HG03045 (cell line): ENCODE measurements at regions not wholly inside any gene's neighbourhood (a gene's known extent, or its start where the extent isn't known, plus 50 kb on each side); places are given as distances from the start of the nearest gene placed in this dataset.

Source experiments
- ATAC-seq: cut with Tn5 transposase; IDR thresholded peaks from one replicate; pipeline ENCODE4 v1.9.1; 2021; ENCODE audit warnings: mild to moderate bottlenecking, moderate library complexity; ENCODE audit not compliant: unreplicated experiment

GRCh38 chr5:164359260-164360255, 854.1 kb downstream of the MAT2B start:
- peak; percentile 19 for ATAC-seq

GRCh38 chr5:164360589-164360988, 855.2 kb downstream of the MAT2B start:
- ATAC-seq: peak; percentile 39

DNA sequence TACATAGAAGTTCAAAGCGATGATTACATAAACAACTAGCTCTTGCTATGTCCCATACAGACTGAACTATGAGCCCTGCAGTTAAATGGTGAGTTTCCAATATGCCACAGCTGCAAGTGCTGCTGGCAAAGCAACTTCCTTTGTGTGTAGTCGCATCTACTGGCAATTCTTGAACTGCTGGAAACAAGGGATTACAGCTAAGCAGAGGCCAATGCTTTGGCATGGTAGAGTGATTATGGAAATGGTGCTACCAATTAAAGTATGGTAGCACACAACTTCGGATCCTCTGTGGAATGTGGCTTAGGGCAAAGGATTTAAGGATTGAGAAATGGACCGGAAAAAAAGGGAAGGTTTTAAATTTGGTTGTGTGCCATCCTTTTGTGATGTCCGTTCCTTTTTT, 856.6 kb downstream of the MAT2B start:
- ATAC-seq: no peak

- ATAC-seq: no peak
Measured at GRCh38 chr5:164362835-164363234, 857.4 kb downstream of the MAT2B start.

GRCh38 chr5:164364237-164365208, 859.1 kb downstream of the MAT2B start:
- ATAC-seq: no peak

- ATAC-seq: no peak
Measured at GRCh38 chr5:164370841-164371240, 865.4 kb downstream of the MAT2B start.

DNA sequence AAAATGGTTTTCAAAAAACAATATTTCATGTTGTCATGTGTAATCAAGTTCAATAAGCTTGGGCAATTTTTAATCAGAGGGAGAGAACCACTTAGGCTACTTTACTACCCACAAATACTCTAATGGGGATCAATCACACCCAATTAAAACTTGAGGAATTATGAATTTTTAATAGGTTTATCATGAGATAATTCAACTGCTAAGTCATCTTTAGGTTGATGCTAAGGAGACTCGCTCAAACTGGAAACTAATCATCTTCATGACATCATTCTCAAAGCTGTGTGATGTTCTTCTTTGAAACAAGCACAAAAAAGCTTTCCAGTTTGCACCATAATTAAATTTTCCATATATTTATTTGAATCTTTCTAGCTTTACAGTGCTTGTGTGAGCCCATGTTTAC, 867.5 kb downstream of the MAT2B start:
- no peak for ATAC-seq

- no peak for ATAC-seq
Measured at GRCh38 chr5:164373876-164374275, 868.5 kb downstream of the MAT2B start.

DNA sequence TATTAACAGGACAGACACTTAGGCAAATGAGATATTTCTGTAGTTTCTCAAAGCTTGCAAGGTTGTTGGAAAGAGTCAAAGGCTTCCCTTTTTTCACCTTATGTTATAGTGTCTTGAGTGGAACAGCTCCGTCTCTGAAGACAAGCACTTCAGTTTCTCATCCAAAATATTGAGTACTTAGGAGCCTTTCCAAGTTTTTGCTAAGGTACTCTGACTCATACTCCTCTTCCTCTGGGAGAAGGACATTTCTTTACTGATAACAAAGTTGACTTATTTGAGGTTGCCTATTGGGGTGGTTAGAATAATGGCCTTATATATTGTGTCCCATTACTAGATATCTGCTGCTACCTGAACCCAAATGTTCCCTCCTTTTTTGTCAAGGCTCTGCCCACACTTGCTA, 869.6 kb downstream of the MAT2B start:
- ATAC-seq: no peak

GRCh38 chr5:164376843-164377242, 871.4 kb downstream of the MAT2B start:
- no peak for ATAC-seq

GRCh38 chr5:164377746-164378145, 872.3 kb downstream of the MAT2B start:
- ATAC-seq: no peak

DNA sequence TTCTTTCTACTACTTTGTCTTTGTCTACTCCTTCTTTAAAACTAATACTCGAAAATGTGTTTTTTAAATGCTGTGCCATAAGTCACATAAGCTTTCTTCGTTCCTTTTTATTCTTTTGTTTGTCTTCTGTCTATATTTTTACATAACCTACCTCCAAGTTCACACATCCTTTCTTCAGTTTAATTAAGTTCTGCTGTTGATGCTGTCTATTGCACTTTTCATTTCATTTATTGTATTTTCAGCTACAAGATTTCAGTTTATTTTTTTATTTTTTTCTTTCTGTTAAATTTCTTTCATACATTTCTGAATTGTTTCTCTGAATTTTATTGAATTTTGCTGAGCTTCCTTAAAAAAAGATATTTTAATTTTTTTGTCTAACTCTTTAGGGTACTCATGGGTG, 878.2 kb downstream of the MAT2B start:
- ATAC-seq: no peak

GRCh38 chr5:164392531-164392930, 887.1 kb downstream of the MAT2B start:
- ATAC-seq: no peak

- ATAC-seq: no peak
Measured at GRCh38 chr5:164394686-164395194, 889.3 kb downstream of the MAT2B start.

- ATAC-seq: no peak
Measured at GRCh38 chr5:164412531-164412930, 907.1 kb downstream of the MAT2B start.

DNA sequence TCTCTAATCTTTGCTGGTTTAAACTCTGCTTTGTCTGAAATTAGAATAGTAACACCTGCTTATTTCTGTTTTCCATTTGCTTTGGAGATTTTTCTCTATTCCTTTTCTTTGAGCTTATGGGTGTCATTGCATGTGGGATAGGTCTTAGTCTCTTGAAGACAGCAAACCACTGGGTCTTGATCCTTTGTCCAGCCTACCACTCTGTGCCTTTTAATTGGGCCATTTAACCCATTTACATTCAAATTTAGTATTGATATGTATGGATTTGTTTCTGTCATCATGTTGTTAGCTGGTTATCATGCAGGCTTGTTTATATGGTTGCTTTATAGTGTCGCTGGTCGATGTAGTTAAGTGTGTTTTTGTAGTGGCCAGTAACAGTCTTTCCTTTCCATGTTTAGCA, 914.7 kb downstream of the MAT2B start:
- no peak for ATAC-seq

DNA sequence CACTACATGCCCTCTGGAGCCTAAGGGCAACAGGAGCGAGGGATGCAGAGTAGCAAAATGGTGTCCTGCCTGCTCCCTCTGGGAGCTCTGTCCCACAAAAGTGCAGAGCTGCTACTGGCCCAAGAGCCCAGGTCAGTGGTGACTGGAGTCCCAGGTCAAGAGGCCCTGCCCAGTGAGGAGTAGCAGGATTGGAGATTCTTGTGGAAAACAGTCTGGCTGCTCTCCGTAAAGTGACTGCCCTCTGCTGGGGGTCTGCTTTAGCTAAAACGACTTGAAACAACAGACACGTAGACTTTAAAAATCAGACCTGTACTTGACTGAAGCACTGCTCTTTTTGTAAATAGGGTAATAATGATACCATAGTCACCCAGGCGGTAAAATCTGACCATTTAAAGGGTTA, 917.0 kb downstream of the MAT2B start:
- no peak for ATAC-seq

GRCh38 chr5:164431634-164432304, 926.4 kb downstream of the MAT2B start:
- ATAC-seq: no peak

- no peak for ATAC-seq
Measured at GRCh38 chr5:164433106-164433870, 927.9 kb downstream of the MAT2B start.

DNA sequence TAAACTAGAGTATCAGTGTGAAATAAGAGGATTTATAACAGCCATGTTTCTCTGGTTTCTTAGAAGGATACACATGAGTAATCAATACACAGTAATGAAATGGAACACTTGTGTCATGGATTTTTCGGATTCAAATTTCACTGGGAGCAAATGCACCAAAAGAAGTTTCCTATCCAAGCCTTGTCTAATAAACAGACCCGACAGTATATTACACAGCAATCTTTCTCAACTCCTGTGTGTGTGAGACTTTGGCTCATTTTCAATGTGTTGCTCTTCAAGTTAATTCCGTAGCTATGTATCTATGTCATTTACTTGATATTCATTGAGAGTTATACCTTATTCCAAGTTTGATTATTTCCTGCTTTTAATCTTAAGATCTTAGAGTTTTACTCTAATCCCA, 930.2 kb downstream of the MAT2B start:
- no peak for ATAC-seq
